Cerebellar cortex (tissue), 1 donor: ENCODE measurements at regions not wholly inside any gene's neighbourhood (a gene's known extent, or its start where the extent isn't known, plus 50 kb on each side); places are given as distances from the start of the nearest gene placed in this dataset.
"Not testable (repeated sequence)": the region's sequence is repeated elsewhere in the genome, so short reads cannot be mapped to it uniquely, and the experiment has no call there.

Source experiments
- DNase-seq: peaks from one replicate; pipeline ENCODE4 v3.0.0-alpha.2; 2015; ENCODE audit warnings: low spot score

DNA sequence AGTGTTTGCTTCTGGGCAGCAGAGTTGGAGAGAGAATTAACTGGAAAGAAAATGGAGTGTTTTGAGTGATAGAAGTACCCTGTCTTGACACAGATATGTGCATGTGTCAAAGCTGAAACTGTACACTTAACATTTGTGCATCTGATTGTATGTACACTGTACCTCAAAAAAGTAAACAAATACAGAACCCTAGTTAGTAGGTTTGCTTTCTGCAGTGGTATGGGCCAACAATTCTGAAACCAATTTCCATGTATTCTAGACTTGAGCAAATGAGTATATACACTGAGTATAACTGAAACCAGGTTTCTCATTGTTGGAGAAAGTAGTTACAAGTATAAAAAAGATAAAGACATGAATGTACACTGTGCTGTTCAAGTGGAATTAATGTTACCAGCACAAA is 52.4 kb downstream of the ELAPOR2 start:
- no peak for DNase-seq

DNA sequence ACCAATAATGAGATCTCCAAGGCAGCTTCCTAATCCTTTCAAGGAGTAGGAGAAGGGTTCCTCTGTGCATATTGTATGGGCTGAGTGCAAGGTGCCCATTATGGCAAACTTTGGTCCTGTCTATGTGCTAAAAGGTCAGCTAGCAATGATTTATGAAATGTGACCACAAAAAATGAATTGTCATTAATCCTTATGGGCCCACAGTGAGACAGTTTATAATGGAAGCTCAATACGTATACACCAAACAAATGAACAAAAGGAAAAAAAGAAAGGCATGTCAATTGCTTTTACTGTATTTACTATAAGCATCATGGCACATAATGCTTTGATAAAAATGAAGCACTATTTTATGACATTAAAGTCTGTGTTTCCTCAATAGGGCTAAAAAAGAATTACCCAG is 54.5 kb downstream of the ELAPOR2 start:
- no peak for DNase-seq

DNA sequence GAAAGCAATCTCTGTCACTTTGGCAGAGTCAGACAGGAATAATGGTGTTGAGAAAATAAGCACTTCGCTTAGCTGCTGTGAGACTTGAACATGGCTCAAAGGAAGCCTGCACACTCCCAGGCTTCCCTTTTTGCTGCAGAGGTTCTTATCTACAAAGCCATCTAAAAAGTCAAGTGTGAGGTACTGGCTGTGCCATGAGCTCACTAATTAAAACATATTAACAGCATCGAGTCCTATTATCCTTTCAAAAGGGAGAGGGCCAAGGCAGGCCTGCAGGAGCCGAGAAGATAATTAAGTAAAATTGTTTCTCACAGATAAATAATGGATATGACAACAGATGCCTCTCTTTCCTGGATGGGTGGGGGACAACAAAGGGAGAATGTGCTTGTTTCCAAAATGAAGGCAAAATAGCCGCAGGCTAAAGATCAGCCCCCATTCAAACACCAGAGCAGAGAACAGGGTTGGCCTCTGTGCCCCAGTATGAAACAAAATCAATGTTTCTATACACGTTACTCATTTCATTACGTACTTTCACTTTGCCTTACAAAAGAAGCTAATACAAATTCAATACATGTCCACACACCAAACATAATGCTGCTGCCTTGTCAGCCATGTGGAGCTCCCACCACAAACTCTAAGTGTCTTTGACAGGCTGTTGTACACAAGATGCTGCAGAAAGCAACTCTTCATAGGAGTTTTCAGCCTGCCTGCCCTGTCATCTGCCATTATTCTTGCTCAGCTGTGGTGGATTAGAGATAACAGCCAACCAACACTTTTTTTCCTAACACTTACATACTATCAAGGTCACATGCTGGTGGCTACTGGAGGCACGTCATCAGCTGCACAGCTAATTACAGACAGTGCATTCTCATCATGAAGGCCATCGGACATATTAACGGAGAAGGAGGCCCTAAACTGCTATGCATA is 55.3 kb downstream of the ELAPOR2 start:
- no peak for DNase-seq

DNA sequence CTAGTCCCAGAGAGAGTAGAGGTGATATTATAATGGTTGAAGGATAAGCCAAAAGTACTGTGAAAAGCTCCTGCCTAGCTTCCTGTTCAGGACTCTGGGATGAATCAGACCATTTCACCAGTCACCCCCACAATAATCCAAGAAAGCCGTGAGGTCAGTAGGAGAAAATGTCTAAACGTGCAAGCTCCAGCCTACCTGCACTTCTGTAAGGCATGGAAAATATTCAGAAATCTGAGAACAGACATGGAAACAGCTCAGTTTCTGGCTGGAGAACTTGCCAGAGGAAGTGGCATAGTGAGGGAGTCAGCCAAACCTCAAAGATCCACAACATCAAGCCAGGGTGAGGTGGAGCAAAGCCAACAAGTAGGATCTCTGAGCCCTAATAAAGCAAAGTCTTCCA is 58.2 kb downstream of the ELAPOR2 start:
- DNase-seq, result peak; percentile 53

DNA sequence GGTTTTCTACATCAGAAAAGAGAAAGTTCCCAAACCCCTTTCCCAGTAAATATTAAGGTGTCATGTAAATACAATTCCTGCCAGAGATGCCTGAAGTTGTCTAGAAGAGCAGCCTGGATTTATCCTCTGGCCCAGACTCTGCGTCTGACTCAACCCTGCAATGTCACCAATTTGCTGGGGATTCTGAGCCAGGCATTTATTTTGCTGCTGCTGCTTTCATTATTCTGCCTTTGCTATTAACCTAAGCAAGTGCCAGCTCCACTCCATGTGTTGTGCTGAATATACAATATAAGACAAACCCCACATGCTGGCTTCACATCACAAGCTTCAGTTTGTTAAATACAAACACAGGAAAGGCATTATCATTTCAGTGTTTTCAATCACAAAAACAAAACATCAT is 59.1 kb downstream of the ELAPOR2 start:
- DNase-seq, result peak; percentile 81

DNA sequence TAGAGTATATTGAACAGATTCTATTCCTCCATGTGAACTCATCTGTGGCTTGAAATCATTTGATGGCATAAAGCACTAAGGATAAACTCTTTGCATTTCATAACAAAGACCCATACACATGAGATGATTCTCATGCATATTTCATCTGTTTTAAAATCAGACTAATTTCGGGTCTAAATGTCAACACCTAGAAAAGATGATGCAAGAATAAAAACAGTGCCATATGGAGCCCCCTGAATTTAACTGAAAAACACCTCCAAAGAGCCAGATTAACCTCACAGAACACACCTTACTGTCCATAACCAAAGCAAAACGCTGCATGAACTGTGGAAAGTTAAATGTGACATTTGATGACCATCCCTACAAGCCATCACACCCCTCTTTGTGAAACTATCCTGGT is 59.7 kb downstream of the ELAPOR2 start:
- DNase-seq, result peak; percentile 38

DNA sequence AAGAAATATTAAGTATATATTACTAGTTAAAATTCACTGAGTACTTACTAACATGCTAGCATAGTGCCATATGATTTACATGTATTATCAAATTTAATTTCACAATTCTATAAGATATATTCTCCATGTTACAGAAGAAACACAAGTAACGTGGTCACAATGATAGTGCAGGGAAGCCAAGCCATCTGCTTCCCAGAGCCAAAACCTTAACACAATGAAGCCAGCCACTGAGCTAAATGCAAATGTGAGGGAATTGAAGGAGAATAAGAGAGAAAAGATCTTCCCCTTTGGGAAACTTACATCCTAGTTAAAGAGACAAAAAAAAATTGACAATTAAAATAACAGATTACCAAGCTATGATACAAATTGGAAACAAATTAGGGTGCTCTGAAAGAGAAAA is 63.6 kb downstream of the ELAPOR2 start:
- DNase-seq, result no peak

DNA sequence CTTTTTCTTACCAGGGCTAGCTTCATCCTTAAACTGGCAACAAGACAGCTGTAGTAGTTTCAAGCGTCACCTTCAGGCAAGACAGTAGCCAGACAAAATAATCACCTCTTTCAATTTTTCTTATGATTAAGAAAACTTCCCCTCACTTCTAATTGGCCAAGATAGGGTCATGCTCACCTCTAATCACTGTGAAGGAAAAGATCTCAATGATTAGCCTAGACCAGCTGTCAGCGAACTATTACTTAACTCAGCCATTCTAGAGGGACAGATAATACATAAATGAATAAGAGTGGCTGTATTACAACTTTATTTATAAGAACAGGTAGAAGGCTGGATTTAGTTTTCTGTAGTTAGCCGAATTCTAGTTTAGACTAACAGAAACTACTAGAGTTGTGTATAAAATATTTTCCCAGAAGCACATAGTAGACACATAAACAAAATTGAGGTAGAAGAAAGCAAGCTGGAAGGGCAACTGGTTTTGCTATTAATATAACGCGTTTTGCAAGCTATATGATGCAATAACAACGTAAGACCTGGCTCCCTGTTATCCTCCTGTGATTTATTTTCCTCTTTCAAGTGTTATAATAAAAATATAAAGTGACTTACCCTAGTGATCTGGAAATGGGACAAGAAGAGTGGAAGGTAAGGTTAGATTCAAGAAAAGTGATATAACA is 64.3 kb downstream of the ELAPOR2 start:
- no peak for DNase-seq

DNA sequence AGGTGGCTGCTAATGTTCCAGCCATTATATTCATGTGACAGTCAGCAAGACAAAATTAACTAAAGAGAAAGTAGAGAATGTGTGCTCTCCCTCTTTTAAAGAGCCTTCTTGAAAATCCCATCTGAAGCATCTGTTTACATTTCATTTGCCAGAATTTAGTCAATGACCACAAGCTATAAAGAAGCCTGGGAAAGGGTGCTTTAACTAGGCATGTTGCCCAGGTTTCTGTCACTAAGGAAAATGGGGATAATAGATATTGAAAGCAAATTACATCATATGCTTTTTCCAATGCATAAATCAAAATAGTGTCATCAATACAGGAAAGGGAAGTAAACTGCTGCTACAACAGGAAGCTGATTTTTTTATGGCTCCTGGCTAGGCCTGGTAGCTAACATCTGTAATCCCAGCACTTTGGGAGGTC is 67.7 kb downstream of the ELAPOR2 start:
- no peak for DNase-seq

DNA sequence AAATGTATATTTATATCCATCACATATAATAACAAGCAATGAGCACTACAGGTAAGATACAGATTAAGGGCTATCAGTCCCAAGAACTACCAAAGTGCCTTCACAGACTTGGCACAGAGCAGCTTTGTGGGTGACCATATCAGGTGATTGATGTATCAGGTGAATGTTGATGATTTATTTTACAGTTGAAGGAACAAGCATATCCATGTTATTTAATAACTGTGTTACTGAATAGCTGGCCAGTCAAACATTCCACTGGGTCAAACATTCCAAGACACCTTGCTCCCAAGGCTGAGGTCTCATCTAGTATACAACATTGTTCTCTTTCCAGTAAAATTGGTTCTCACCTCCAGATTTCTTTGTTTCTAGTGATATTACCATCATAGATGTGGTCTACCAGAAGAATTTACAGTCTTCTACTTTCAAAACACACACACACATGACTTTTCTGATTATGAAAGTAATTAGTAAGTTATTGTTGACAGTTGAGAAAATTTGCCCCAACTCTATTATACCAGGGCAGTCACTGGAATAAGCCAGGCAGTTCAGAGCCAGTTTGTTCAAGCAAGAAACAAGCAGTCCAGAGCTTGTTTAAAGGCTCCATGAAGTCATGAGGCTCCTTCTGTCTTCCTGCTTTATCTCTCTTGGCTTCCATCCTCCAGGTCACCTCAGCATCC is 68.2 kb downstream of the ELAPOR2 start:
- no peak for DNase-seq

DNA sequence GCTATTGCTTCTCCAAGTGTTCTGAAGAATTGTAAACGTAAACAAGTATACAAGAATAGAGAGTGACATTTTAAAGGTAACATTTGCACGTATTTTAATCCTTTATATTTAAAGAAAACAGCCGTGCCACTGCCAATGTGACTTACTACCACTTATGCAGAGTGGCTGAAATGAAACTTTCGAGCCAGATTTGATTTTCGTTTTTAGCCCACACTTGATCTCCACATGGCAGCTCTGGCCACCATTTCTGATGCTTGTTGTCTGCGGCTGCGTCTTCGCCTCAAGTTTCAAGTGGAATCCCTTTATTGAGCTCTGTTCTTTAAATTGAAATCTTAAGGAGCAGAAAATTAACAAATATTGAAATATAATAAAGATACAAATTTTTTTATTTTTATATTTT is 70.0 kb downstream of the ELAPOR2 start:
- DNase-seq, result no peak

DNA sequence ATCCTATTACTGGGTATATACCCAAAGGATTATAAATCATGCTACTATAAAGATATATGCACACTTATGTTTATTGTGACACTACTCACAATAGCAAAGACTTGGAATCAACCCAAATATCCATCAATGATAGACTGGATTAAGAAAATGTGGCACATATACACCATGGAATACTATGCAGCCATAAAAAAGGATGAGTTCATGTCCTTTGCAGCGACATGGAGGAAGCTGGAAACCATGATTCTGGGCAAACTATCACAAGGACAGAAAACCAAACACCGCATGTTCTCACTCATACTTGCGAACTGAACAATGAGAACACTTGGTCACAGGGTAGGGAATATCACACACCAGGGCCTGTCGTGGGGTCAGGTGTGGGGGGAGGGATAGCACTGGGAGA is 71.6 kb downstream of the ELAPOR2 start:
- DNase-seq, result not testable (repeated sequence)

DNA sequence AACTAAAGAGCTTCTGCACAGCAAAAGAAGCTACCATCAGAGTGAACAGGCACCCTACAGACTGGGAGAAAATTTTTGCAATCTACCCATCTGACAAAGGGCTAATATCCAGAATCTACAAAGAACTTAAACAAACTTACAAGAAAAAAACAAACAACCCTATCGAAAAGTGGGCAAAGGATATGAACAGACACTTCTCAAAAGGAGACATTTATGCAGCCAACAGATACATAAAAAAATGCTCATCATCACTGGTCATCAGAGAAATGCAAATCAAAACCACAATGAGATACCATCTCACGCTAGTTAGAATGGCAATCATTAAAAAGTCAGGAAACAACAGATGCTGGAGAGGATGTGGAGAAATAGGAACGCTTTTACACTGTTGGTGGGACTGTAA is 72.1 kb downstream of the ELAPOR2 start:
- DNase-seq, result not testable (repeated sequence)

DNA sequence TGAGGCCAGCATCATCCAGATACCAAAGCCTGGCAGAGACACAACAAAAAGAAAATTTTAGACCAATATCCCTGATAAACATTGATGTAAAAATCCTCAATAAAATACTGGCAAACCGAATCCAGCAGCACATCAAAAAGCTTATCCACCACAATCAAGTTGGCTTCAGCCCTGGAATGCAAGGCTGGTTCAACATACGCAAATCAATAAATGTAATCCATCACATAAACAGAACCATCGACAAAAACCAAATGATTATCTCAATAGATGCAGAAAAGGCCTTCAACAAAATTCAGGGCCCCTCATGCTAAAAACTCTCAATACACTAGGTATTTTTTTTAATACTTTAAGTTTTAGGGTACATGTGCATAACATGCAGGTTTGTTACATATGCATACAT is 74.1 kb downstream of the ELAPOR2 start:
- not testable (repeated sequence) for DNase-seq

DNA sequence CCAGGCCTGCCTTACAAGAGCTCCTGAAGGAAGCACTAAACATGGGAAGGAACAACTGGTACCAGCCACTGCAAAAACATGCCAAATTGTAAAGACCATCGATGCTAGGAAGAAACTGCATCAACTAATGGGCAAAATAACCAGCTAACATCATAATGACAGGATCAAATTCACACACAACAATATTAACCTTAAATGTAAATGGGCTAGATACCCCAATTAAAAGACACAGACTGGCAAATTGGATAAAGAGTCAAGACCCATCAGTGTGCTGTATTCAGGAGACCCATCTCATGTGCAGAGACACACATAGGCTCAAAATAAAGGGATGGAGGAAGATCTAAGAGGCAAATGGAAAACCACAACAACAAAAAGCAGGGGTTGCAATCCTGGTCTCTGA is 75.8 kb downstream of the ELAPOR2 start:
- DNase-seq, result not testable (repeated sequence)

DNA sequence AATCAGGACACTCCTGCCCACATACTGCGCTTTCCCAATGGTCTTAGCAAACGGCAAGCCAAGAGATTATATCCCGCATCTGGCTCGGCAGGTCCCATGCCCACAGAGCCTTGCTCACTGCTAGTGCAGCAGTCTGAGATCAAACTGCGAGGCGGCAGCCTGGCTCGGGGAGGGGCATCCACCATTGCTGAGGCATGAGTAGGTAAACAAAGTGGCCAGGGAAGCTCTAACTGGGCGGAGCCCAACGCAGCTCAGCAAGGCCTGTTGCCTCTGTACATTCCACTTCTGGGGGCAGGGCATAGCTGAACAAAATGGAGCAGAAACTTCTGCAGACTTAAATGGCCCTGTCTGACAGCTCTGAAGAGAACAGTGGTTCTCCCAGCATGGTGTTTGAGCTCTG is 77.5 kb downstream of the ELAPOR2 start:
- DNase-seq, result not testable (repeated sequence)

DNA sequence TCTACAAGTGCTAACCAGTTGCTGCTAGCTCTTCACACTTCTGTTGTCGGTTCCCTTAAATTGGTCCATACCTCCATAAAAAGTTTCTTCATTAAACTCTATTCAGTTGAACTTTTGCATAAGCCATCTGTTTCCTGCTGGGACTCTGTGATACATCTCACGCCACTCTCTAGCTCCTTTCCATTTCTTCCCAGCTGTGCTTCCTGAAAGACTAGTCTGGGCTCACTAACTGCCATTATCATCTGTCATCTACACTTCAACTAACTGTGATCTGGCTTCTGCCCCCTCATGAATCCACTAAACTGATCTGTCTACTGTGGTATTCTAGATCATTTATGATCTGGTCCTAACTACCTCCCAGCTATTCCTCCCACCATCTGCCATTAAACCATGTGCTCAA is 78.3 kb downstream of the ELAPOR2 start:
- DNase-seq, result no peak

DNA sequence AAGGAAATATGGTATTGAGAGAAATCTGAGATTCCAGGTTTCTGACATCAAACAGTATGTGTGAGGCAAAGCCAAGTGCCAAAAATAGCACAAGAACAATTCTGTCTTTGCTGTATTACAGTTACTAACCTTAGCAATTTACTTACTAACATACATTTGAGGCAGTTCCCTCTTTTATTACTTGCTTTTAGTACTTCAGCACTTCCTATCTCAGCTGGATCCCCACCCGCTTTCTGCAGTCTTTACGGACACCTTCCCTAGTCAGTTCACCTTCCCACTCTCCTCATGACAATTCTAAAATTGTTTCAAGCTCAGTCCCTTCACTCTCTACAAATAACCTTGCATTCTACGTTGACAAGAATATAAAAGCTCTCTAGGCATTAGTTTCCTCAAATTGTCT is 79.2 kb downstream of the ELAPOR2 start:
- DNase-seq, result no peak

DNA sequence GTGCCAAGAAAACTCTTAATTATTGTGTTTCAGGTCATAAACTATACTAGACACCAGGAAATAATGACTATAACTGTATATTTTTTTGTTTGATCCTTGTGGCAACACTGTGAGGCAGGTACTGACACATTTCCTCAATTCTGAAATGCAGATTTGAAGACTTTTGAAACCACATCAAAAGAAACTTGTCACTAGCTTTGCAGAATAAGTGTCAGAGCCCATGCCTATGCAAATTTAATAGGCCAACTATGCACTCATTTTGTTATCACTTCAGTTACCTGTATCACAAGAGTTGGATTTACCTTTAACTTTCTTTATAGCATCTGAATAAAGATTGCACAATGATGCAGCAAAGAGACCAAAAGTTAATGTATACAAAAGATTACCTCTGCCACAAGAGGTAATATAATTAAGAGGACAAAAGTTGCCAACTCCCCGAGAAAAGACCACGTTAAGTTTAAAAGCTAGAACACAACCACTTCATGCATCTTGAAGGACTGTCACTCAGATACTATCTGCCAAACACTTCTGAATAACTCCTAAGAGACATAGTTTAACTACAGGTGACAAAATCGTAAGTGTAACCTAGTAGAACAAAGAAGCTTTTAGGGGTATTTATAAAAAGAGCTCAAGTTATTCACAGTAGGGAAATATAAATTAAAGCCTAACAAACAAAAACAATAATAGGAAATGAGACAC is 80.5 kb downstream of the ELAPOR2 start:
- no peak for DNase-seq

DNA sequence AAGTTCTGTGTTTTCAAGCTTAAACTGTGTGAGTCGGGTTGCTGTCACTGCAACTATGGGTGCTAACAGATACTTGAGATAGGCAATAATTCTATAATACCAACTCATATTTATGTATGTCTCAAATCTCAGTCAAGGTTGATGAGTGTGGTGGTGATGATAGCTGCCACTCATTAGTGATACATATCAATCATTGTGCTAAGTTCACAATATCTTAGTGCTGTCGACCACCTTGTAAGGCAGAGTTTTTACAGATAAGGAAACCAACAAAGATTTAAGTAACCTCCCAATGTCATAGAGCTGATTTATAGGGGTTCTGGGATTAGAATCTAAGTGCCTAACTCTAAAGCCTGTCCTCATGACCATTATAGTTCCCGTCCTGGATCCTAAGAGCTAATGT is 82.5 kb downstream of the ELAPOR2 start:
- DNase-seq, result no peak

DNA sequence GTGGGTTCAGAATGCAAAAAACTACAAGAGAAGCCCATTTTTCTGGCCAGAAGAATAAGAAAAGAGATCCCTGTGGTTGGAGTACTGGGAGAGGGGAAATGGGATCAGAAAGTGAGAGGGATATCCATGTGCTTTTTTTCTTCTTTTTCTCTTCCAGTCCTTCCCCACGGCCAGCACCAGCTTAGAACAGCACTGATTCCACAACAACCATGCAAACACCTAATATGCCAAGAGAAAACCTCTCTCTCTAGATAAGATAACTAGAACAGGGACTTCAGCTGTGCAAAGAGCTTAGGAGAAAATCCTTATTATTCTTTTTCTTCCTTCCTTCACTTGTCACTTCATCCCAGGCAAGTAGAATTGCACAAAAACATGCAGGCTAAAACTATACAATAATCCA is 83.5 kb downstream of the ELAPOR2 start:
- no peak for DNase-seq

DNA sequence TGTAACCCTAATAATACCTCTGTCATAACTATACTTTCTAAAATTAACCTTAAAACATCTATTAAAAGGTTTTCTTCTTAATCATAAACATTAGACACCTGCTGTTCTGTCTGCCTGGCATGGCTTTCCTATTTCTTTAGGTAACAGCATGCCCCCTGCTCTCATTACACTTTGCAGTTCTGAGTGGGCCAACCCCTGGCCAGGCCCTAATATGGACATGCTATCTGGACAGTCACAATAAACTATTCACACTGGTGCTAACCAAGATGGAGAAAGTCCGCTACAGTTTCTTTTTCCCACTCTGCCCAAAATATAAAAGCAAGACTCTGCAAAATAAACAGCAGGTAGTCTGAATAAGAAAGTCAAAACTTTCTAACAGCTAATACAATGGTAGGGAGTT is 84.0 kb downstream of the ELAPOR2 start:
- no peak for DNase-seq
